ENCODE measurements at regions not wholly inside any gene's neighbourhood (a gene's known extent, or its start where the extent isn't known, plus 50 kb on each side); places are given as distances from the start of the nearest gene placed in this dataset.

- no peak for TF ChIP-seq CTCF (IDR thresholded peaks at IDR 0.05)
- Histone ChIP-seq H3K27ac (peak overlapping the region in 1 of 2 donors; percentile 69), H3K4me3 (no peak overlapping the region)
- peak; percentile 73 for DNase-seq (ENCODE audit: low spot score)
Measured at GRCh38 chr20:23245553-23246181, 104.9 kb upstream of the NXT1 start.

- DNase-seq (ENCODE audit: low spot score) = peak; percentile 71
- peak overlapping the region in 1 of 2 donors; percentile 69 for H3K27ac ChIP-seq
- no peak overlapping the region for H3K4me3 ChIP-seq
- no peak for TF ChIP-seq CTCF (IDR thresholded peaks at IDR 0.05)
Measured at GRCh38 chr20:23244916-23245552, 105.6 kb upstream of the NXT1 start.

- H3K4me3 ChIP-seq = no peak overlapping the region
- TF ChIP-seq CTCF (IDR thresholded peaks at IDR 0.05) = no peak
- peak overlapping the region in 1 of 2 donors; percentile 69 for H3K27ac ChIP-seq
- peak; percentile 75 for DNase-seq (ENCODE audit: low spot score)
Measured at GRCh38 chr20:23244156-23244915, 106.3 kb upstream of the NXT1 start.

- no peak for DNase-seq (ENCODE audit: low spot score)
- Histone ChIP-seq H3K27ac (peak overlapping the region in 1 of 2 donors; percentile 69), H3K4me3 (no peak overlapping the region)
- TF ChIP-seq CTCF (IDR thresholded peaks at IDR 0.05) = no peak
Measured at GRCh38 chr20:23243791-23244155, 106.8 kb upstream of the NXT1 start.

- Histone ChIP-seq H3K4me3 (no peak overlapping the region), H3K27ac (no peak overlapping the region)
- DNase-seq (ENCODE audit: low spot score) = no peak
- no peak for TF ChIP-seq CTCF (IDR thresholded peaks at IDR 0.05)
Measured at GRCh38 chr20:23242556-23243180, 107.9 kb upstream of the NXT1 start.

GRCh38 chr20:23242104-23242503 lies 108.5 kb upstream of the NXT1 start:
- no peak for DNase-seq (ENCODE audit: low spot score)
- no peak overlapping the region for H3K27ac ChIP-seq
- TF ChIP-seq CTCF (IDR thresholded peaks at IDR 0.05) = no peak
- no peak overlapping the region for H3K4me3 ChIP-seq

Measured in coronary artery (tissue), 2 donors.